OCI-LY1 (cell line): ENCODE measurements at regions not wholly inside any gene's neighbourhood (a gene's known extent, or its start where the extent isn't known, plus 50 kb on each side); places are given as distances from the start of the nearest gene placed in this dataset.

Experiments used
- EZH2 ChIP-seq: fragments of 200-600 bp; sonication (generic), shearing (Covaris generic); IDR thresholded peaks from 2 replicates; pipeline ENCODE4 v1.8.0; 2017; ENCODE audit warnings: borderline replicate concordance, mixed run types, mild to moderate bottlenecking, antibody characterized with exemption, low read length, moderate library complexity, mixed read lengths
- TF ChIP-seq, protein P1 (sequence below): fragments of 200-600 bp; sonication (generic), shearing (Covaris generic); IDR thresholded peaks from 2 replicates; pipeline ENCODE4 v1.5.1; 2017; ENCODE audit warnings: mild to moderate bottlenecking, antibody characterized with exemption, low read length, moderate library complexity, mixed read lengths

DNA sequence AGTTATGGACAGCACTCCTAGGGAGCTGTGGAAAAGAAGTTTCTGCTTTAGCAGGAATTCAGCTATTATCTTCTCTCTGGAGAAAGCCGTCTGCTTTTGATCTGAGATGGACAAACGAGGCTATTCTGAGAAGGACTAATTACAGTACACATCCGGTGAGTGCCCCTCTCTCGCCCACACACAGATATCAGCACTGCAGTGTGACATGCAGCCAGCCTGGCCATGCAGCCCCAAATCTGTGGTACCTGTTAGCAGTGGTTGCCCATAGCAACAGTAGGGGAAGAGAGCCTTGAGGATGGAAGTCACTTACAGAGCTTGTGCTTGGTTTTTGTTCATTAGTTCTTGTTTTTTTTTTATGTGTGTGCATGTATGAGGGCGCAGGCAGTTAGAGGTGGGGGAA, 73.9 kb upstream of the TRIB2 start:
- TF ChIP-seq, protein P1, sequence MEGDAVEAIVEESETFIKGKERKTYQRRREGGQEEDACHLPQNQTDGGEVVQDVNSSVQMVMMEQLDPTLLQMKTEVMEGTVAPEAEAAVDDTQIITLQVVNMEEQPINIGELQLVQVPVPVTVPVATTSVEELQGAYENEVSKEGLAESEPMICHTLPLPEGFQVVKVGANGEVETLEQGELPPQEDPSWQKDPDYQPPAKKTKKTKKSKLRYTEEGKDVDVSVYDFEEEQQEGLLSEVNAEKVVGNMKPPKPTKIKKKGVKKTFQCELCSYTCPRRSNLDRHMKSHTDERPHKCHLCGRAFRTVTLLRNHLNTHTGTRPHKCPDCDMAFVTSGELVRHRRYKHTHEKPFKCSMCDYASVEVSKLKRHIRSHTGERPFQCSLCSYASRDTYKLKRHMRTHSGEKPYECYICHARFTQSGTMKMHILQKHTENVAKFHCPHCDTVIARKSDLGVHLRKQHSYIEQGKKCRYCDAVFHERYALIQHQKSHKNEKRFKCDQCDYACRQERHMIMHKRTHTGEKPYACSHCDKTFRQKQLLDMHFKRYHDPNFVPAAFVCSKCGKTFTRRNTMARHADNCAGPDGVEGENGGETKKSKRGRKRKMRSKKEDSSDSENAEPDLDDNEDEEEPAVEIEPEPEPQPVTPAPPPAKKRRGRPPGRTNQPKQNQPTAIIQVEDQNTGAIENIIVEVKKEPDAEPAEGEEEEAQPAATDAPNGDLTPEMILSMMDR = no peak
- TF ChIP-seq EZH2 = no peak
